IPS-15b (cell line): ENCODE measurements at regions not wholly inside any gene's neighbourhood (a gene's known extent, or its start where the extent isn't known, plus 50 kb on each side); places are given as distances from the start of the nearest gene placed in this dataset.

ENCODE experiments used
- H3K27me3 ChIP-seq: one replicate; pipeline ENCODE4 v1.6.1; 2013; ENCODE audit warnings: low read length; ENCODE audit not compliant: control insufficient read depth, insufficient read depth
- H3K36me3 ChIP-seq: one replicate; pipeline ENCODE4 v1.6.1; 2013; ENCODE audit warnings: low read length; ENCODE audit not compliant: control insufficient read depth, insufficient read depth
- H3K4me1 ChIP-seq: one replicate; pipeline ENCODE4 v1.6.1; 2013; ENCODE audit warnings: mild to moderate bottlenecking, low read length; ENCODE audit not compliant: control insufficient read depth, insufficient read depth
- H3K4me3 ChIP-seq: one replicate; pipeline ENCODE4 v1.5.1; 2013; ENCODE audit warnings: low read depth, low read length
- H3K9ac ChIP-seq: one replicate; pipeline ENCODE4 v1.6.1; 2013; ENCODE audit warnings: low read depth, mild to moderate bottlenecking, low read length
- H3K9me3 ChIP-seq: one replicate; pipeline ENCODE4 v1.6.1; 2013; ENCODE audit warnings: mild to moderate bottlenecking, low read length; ENCODE audit not compliant: control insufficient read depth, insufficient read depth

GRCh38 chrX:12002876-12003275 is 135.4 kb upstream of the FRMPD4 start:
- no peaks in the 10 kb centered on the region for H3K36me3 ChIP-seq
- no peak overlapping the region for H3K9ac ChIP-seq
- H3K9me3 ChIP-seq: no peaks in the 10 kb centered on the region

GRCh38 chrX:12007881-12008280 is 130.4 kb upstream of the FRMPD4 start:
- Histone ChIP-seq H3K4me1 (no peaks in the 10 kb centered on the region), H3K27me3 (no peaks in the 10 kb centered on the region), H3K9me3 (no peaks in the 10 kb centered on the region), H3K9ac (no peak overlapping the region), H3K36me3 (no peaks in the 10 kb centered on the region), H3K4me3 (no peak overlapping the region)

More at GRCh38 chrX:12002876-12003275, 135.4 kb upstream of the FRMPD4 start:
- no peaks in the 10 kb centered on the region for H3K4me1 ChIP-seq
- no peaks in the 10 kb centered on the region for H3K27me3 ChIP-seq
- no peak overlapping the region for H3K4me3 ChIP-seq

- H3K27me3 ChIP-seq: no peaks in the 10 kb centered on the region
- no peaks in the 10 kb centered on the region for H3K4me1 ChIP-seq
- H3K4me3 ChIP-seq: no peak overlapping the region
- no peaks in the 10 kb centered on the region for H3K9me3 ChIP-seq
- no peaks in the 10 kb centered on the region for H3K36me3 ChIP-seq
- no peak overlapping the region for H3K9ac ChIP-seq
Observed at GRCh38 chrX:12010436-12010835, 127.8 kb upstream of the FRMPD4 start.

- Histone ChIP-seq H3K9ac (no peak overlapping the region), H3K36me3 (no peaks in the 10 kb centered on the region), H3K9me3 (no peaks in the 10 kb centered on the region), H3K4me3 (no peak overlapping the region), H3K4me1 (no peaks in the 10 kb centered on the region), H3K27me3 (no peaks in the 10 kb centered on the region)
Observed at GRCh38 chrX:12011075-12011474, 127.2 kb upstream of the FRMPD4 start.

GRCh38 chrX:12013211-12013618 is 125.1 kb upstream of the FRMPD4 start:
- Histone ChIP-seq H3K9me3 (no peaks in the 10 kb centered on the region), H3K4me3 (no peak overlapping the region), H3K27me3 (no peaks in the 10 kb centered on the region), H3K4me1 (no peaks in the 10 kb centered on the region), H3K9ac (no peak overlapping the region), H3K36me3 (no peaks in the 10 kb centered on the region)

GRCh38 chrX:12021698-12022097 is 116.6 kb upstream of the FRMPD4 start:
- no peak overlapping the region for H3K4me3 ChIP-seq
- no peaks in the 10 kb centered on the region for H3K27me3 ChIP-seq
- no peaks in the 10 kb centered on the region for H3K9me3 ChIP-seq
- no peaks in the 10 kb centered on the region for H3K4me1 ChIP-seq
- H3K9ac ChIP-seq: no peak overlapping the region
- no peaks in the 10 kb centered on the region for H3K36me3 ChIP-seq

- Histone ChIP-seq H3K4me1 (no peaks in the 10 kb centered on the region), H3K27me3 (no peaks in the 10 kb centered on the region), H3K9ac (no peak overlapping the region), H3K9me3 (no peaks in the 10 kb centered on the region), H3K36me3 (no peaks in the 10 kb centered on the region), H3K4me3 (no peak overlapping the region)
Observed at GRCh38 chrX:12026481-12026880, 111.8 kb upstream of the FRMPD4 start.

GRCh38 chrX:12032082-12032481 is 106.2 kb upstream of the FRMPD4 start:
- no peak overlapping the region for H3K9ac ChIP-seq
- H3K36me3 ChIP-seq: no peaks in the 10 kb centered on the region
- H3K4me3 ChIP-seq: no peak overlapping the region
- H3K27me3 ChIP-seq: no peaks in the 10 kb centered on the region
- H3K9me3 ChIP-seq: no peaks in the 10 kb centered on the region
- H3K4me1 ChIP-seq: no peaks in the 10 kb centered on the region

- no peaks in the 10 kb centered on the region for H3K27me3 ChIP-seq
- no peaks in the 10 kb centered on the region for H3K4me1 ChIP-seq
Observed at GRCh38 chrX:12034741-12035140, 103.5 kb upstream of the FRMPD4 start.

GRCh38 chrX:12042615-12043014 is 95.7 kb upstream of the FRMPD4 start:
- no peak overlapping the region for H3K4me3 ChIP-seq
- H3K36me3 ChIP-seq: no peaks in the 10 kb centered on the region
- no peak overlapping the region for H3K9ac ChIP-seq
- H3K27me3 ChIP-seq: no peaks in the 10 kb centered on the region
- H3K4me1 ChIP-seq: no peaks in the 10 kb centered on the region
- H3K9me3 ChIP-seq: no peaks in the 10 kb centered on the region

More at GRCh38 chrX:12034741-12035140, 103.5 kb upstream of the FRMPD4 start:
- H3K9me3 ChIP-seq: no peaks in the 10 kb centered on the region
- no peak overlapping the region for H3K9ac ChIP-seq
- no peaks in the 10 kb centered on the region for H3K36me3 ChIP-seq
- H3K4me3 ChIP-seq: no peak overlapping the region

- Histone ChIP-seq H3K9ac (no peak overlapping the region), H3K36me3 (no peaks in the 10 kb centered on the region), H3K9me3 (no peaks in the 10 kb centered on the region), H3K4me3 (no peak overlapping the region), H3K27me3 (no peaks in the 10 kb centered on the region), H3K4me1 (no peaks in the 10 kb centered on the region)
Observed at GRCh38 chrX:12052109-12052508, 86.2 kb upstream of the FRMPD4 start.

GRCh38 chrX:12058087-12058486 is 80.2 kb upstream of the FRMPD4 start:
- H3K4me1 ChIP-seq: no peaks in the 10 kb centered on the region
- H3K27me3 ChIP-seq: no peaks in the 10 kb centered on the region
- no peaks in the 10 kb centered on the region for H3K9me3 ChIP-seq
- no peak overlapping the region for H3K4me3 ChIP-seq
- no peak overlapping the region for H3K9ac ChIP-seq
- no peaks in the 10 kb centered on the region for H3K36me3 ChIP-seq
